Neural crest cell (in vitro differentiated cells): ENCODE measurements at regions not wholly inside any gene's neighbourhood (a gene's known extent, or its start where the extent isn't known, plus 50 kb on each side); places are given as distances from the start of the nearest gene placed in this dataset.

Source experiments
- DNase-seq: peaks from one replicate; pipeline ENCODE4 v3.0.0; 2021; ENCODE audit warnings: low read depth, mixed read lengths, low spot score
- H3K27ac Mint-ChIP-seq: one replicate; pipeline ENCODE4 v1.8.0; 2021; ENCODE audit warnings: mild to moderate bottlenecking, mixed read lengths; ENCODE audit not compliant: unreplicated experiment
- H3K27me3 Mint-ChIP-seq: 2 replicates; pipeline ENCODE4 v1.8.0; 2021; ENCODE audit warnings: low read depth, mild to moderate bottlenecking, mixed read lengths
- H3K36me3 Mint-ChIP-seq: 2 replicates; pipeline ENCODE4 v1.8.0; 2021; ENCODE audit warnings: low read depth, mild to moderate bottlenecking, mixed read lengths
- H3K4me1 Mint-ChIP-seq: 2 replicates; pipeline ENCODE4 v1.8.0; 2021; ENCODE audit warnings: mixed read lengths
- H3K4me3 Mint-ChIP-seq: one replicate; pipeline ENCODE4 v1.8.0; 2021; ENCODE audit warnings: mild to moderate bottlenecking, mixed read lengths
- H3K9me3 Mint-ChIP-seq: 2 replicates; pipeline ENCODE4 v1.8.0; 2021; ENCODE audit warnings: mixed read lengths
- CTCF ChIP-seq: fragments of 200-600 bp; sonication (generic); conservative IDR thresholded peaks from 2 replicates; pipeline ENCODE4 v1.5.0; 2021; ENCODE audit warnings: antibody characterized with exemption, mild to moderate bottlenecking

- no peak overlapping the region for H3K27ac Mint-ChIP-seq
Measured at GRCh38 chr11:27204529-27204928, 158.5 kb downstream of the CCDC34 start.

GRCh38 chr11:27203077-27203647 is 159.9 kb downstream of the CCDC34 start:
- H3K27ac Mint-ChIP-seq = no peak overlapping the region
- H3K4me1 Mint-ChIP-seq = peaks cover 4% of the 10 kb centered on the region
- DNase-seq = no peak

More at GRCh38 chr11:27204529-27204928, 158.5 kb downstream of the CCDC34 start:
- no peak overlapping the region for H3K4me3 Mint-ChIP-seq
- H3K27me3 Mint-ChIP-seq = no peaks in the 10 kb centered on the region
- peaks cover 3% of the 10 kb centered on the region for H3K9me3 Mint-ChIP-seq
- peak; percentile 45 for TF ChIP-seq CTCF
- DNase-seq = no peak
- H3K36me3 Mint-ChIP-seq = peaks cover 17% of the 10 kb centered on the region
- H3K4me1 Mint-ChIP-seq = peaks cover 4% of the 10 kb centered on the region

GRCh38 chr11:27201454-27202302 is 161.1 kb downstream of the BBOX1 start:
- Mint-ChIP-seq H3K4me1 (peaks cover 4% of the 10 kb centered on the region), H3K36me3 (peaks cover 4% of the 10 kb centered on the region), H3K27ac (no peak overlapping the region), H3K27me3 (no peaks in the 10 kb centered on the region), H3K4me3 (no peak overlapping the region), H3K9me3 (no peaks in the 10 kb centered on the region)
- TF ChIP-seq CTCF = no peak
- DNase-seq = no peak

More at GRCh38 chr11:27203077-27203647, 159.9 kb downstream of the CCDC34 start:
- peaks cover 3% of the 10 kb centered on the region for H3K9me3 Mint-ChIP-seq
- H3K4me3 Mint-ChIP-seq = no peak overlapping the region
- no peak for TF ChIP-seq CTCF
- no peaks in the 10 kb centered on the region for H3K27me3 Mint-ChIP-seq
- H3K36me3 Mint-ChIP-seq = peaks cover 16% of the 10 kb centered on the region

- DNase-seq = no peak
- Mint-ChIP-seq H3K27me3 (no peaks in the 10 kb centered on the region), H3K4me3 (no peak overlapping the region), H3K27ac (no peak overlapping the region), H3K9me3 (no peaks in the 10 kb centered on the region), H3K36me3 (peaks cover 4% of the 10 kb centered on the region), H3K4me1 (peaks cover 4% of the 10 kb centered on the region)
- TF ChIP-seq CTCF = no peak
Measured at GRCh38 chr11:27200779-27201453, 160.3 kb downstream of the BBOX1 start.

GRCh38 chr11:27196203-27196897 is 155.7 kb downstream of the BBOX1 start:
- no peak overlapping the region for H3K27ac Mint-ChIP-seq
- DNase-seq = no peak
- no peaks in the 10 kb centered on the region for H3K27me3 Mint-ChIP-seq
- H3K4me1 Mint-ChIP-seq = no peaks in the 10 kb centered on the region
- no peak for TF ChIP-seq CTCF
- no peaks in the 10 kb centered on the region for H3K9me3 Mint-ChIP-seq
- peaks cover 2% of the 10 kb centered on the region for H3K36me3 Mint-ChIP-seq
- no peak overlapping the region for H3K4me3 Mint-ChIP-seq
